ENCODE measurements at regions not wholly inside any gene's neighbourhood (a gene's known extent, or its start where the extent isn't known, plus 50 kb on each side); places are given as distances from the start of the nearest gene placed in this dataset.
"Not testable (repeated sequence)": the region's sequence is repeated elsewhere in the genome, so short reads cannot be mapped to it uniquely, and the experiment has no call there.

DNA sequence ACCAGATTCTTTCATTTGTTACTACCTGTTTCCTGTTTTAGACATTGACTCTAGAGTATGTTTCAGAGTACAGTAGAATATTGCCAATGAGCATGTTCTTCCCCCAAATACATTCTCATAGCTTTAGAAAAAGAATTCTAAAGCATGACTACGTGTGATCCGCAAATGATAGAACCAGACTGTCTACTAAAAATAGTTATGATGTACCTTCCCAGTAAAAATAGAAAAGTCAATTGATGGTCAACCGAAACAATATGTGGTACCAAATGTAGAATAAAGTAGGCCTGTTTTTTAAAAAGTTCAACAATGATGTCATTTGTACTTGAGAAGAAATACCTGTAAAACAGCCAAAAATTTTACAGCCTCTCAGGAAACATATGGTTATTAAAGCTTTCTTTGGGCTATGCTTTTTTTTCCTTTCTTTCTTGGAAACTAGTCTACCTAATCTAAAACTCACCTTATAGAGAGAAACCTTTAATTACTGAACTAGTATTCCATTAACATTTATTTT, 130.1 kb upstream of the MTHFD1L start:
- DNase-seq (ENCODE audit: low read depth, low spot score): no peak

DNA sequence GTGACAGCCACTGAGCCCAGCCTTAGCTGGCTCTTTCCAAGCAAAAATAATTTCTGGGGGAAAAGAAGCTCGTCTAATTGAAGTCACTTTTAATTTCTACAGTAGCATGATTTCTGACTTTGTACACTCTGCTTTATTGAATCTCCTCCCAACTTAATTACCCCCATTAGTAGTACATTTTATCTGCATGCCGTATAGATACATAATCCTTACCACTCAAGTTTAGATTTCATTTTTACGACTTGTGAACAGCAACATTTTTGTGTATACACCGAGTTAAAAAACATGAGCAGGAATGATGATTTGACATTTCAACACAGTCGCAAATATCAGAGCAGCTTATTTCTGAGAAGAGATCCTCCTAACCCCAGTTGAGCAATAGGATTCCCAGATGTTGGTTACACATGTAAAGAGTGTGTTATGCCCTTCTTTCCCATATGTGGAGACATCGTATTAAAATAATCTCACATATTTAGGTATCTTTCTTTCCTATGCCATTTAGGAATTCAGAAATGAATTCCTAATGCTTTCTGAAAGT, 127.3 kb upstream of the MTHFD1L start:
- no peak for DNase-seq (ENCODE audit: low read depth, low spot score)

DNA sequence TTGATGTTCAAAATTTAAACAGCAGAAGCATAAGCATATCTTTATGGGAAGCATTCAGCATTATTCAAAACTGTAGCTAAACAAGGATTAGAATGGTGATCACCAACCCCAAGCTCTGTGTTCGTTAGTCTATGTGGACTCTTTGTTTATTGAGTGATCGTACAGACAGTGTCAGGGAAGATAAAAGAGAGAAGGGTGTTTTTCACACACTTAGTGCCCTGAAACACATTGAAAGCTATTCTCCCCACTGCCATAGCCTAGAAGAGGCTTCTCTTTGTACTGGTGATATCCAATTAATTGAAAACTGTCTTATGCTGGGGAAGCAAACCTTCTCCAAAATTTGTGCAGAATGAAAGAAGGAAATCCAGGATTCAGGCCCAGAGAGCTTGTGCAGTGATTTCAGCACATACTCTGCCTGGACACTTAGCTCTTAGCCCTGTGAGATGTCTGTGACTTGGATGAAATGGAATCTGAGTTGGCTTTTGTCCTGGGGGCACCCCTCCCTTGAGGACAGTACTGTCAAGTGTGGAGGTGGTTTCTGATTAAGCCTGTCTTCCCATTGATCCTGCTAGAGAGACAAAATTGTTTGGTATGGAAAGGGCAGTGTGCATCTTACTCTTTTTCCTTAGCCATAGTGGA, 125.7 kb upstream of the MTHFD1L start:
- DNase-seq (ENCODE audit: low read depth, low spot score): no peak

DNA sequence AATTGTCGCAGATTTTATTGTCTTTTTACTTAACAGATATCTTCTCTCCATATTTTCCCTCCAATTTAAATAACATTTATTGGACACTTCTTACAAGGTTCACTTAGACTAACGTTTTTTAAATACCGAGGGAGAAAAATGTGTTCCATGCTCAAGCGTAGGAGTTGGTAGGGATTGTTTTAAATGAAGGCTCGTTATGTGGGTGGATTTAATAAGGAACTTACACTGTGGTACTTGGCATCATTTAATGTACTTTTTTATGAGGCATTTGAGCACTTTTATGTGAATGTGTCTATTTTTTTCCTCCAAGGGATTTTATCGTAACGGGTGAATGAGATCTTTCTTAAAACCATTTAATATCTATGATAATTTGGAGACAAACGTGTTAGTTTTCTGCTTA, 125.0 kb upstream of the MTHFD1L start:
- no peak for DNase-seq (ENCODE audit: low read depth, low spot score)

DNA sequence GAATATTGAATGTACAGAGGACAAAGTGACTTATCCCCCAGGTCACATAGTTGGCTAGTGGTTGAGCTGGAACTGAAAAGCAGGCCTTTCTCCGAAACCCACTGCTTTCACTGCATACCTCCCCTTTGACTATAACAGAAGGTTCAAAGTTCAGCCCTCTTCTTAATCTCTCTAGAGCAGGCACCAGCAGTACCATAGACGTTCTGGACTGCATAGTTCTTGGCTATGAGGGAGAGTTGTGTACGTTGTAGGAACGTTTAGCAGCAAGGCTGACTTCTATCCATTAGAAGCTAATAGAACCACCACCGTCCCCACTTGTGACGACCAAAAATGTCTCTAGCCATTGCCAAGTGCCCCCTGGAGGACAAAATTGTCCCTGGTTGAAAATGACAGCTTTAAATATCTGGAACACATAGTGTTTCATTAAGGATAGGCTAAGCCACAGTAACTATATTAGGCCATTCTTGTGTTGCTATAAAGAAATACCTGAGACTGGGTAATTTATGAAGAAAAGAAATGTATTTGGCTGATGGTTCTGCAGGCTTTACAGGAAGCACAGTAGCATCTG, 123.8 kb upstream of the MTHFD1L start:
- DNase-seq (ENCODE audit: low read depth, low spot score): no peak

DNA sequence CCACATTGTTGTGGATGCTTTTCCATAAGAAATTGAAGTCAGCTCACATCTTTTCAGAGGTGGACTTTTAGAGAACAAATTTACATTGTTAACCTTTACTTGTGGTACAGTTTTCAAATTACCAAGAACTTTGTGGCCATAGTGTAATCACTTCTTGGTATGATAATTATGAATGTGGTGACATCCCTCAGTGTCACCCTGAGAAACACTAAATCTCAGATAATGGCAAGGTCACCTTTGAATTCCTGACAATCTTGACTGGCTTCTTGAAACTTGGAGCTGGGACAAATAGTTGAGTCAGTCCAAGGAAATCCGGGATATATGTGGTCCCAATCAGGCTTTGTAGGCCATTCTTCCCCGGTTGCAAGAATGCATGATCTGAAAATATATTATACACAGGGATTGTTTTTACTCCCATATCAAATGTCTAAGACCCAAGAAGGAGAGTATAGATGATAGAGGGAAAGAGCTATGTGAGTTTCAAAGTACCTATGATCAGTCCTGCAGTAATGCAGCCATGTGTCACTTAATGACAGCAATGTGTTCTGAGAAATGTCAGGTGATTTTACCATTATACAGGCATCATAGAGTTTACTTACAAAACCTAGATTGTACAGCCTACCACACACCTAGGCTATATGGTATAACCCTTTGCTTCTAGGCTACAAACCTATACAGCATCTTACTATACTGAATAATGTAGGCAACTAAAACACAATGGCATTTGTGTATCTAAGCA, 120.8 kb upstream of the MTHFD1L start:
- DNase-seq (ENCODE audit: low read depth, low spot score): no peak

DNA sequence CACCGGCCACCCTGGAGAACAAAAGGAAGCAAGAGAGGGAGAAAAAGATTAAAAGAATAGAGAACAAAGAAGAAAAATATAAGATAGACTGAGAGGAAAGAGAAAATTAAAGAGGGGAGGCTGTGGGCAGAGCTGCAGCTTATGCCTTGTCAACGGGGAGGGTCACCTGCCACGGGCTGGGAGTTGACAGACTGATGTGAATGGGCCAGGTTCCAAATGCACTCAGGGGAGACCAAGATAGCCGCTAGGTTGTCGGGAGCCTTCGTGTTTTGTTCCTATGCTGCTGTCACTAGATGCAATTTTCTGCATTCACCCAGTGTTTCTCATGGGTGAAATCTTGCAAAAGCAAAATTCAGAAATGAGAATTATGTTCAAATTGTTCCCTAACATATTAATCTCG, 119.6 kb upstream of the MTHFD1L start:
- no peak for DNase-seq (ENCODE audit: low read depth, low spot score)

DNA sequence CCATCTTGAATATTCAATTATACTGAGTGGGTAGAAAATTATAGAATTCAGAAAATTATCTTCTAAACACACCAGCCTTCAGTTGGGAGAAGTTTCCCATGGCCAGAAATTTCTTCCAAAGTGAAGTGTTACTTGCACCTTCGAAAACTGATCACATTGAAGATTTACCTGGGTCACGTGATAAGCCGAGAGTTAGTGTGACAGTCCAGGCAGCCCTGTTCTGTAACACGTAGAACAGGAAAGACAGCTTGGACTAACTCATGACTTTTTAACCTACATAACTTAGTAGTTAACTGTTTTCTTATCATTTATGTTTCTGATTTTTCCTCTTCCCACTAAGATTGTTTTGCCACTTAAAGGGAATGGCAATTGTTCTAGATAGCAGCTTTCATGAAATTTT, 118.3 kb upstream of the MTHFD1L start:
- no peak for DNase-seq (ENCODE audit: low read depth, low spot score)

DNA sequence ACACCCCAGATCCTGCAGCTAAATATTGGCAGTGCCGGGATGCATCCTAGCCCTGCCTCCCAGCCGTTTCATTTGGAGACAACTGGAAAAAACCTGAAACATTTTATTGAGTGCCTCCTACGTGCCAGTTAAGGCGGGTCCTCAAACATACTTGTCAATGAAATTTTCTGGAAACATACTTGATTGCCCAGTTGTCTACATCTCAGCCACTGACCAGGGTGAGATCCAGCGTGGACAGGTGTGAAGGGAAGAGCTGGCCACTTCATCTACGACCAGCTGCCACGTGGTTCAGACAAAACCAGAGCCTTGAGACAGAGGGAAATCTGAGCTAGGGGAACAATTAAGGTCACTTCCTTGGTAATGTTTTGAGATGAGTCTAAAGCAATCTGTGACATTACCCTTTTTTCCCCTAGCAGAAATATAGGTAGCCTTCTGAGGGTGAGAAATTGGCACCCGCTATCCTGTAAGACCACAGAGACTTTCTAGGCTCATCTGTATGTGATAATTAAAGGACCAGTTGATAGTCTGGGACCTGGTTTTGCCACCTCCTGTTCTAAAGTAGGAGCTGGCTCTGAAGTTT, 116.3 kb upstream of the MTHFD1L start:
- DNase-seq (ENCODE audit: low read depth, low spot score): no peak

DNA sequence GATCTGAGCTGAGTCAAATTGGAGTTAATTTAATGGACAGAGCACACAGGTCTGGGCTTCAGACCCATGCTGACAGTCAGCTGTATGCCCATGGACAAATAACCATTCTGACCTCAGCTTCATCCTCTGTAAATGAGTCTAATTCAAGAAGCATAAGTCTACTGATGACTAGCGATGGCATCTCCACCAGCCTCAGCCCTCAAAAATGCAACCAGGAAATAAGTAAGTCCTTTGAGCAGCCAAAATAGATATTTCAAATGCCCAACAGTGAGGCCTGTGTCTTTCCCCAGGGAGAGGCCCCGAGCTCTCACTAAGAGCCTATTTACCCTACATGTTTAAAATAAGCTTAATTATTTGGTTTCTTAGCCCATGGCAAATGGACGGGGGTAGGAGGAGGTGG, 114.2 kb upstream of the MTHFD1L start:
- no peak for DNase-seq (ENCODE audit: low read depth, low spot score)

DNA sequence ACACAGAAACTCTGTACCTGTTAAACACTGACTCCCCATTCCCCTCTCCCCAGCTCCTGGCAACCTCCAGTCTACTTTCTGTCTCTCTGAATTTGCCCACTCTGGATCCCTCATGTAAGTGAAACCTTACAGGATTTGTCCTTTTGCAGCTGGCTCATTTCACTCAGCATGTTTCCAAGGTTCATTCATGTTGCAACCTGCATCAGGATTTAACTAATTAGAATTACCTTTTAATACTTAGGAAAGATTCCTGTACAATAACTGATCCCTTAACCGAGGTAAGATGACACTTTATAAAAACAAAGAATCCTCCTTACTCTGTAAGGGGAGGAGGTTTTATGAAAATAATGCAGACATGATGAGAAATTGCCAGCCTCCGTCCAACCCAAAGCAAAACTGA, 113.1 kb upstream of the MTHFD1L start:
- DNase-seq (ENCODE audit: low read depth, low spot score): no peak

DNA sequence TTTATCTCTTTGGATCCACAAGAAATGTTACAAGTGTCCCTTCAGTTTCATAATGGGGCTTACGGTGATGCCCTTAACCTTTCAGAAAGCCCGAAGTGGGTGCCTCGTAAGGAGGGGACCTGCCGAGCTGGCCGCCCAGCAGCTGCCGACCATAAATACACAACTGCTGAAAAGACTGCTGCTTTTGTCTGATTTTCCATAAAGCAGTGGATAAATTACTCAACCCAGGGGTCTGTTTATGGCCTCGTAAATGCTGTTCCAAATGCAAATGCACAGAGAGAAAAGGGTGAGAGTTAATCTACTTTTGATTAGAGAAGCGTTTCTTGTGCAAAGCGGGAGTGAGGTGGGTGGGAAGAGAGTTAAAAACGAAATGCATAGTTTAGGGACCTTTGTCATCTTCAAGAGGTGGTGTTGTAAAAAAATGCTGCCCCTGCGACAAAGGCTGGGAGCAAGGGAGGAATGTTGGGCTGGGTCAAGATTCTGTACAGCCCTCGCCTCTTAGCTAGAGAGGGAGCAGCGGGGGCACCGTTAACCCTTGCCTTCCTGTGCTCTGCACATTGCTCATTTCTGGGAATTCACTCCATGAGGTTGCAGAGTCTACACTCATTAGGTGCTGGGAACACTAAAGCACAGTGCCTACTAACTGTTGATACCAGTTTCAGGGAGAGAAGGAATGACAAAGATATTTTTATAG, 112.0 kb upstream of the MTHFD1L start:
- no peak for DNase-seq (ENCODE audit: low read depth, low spot score)

DNA sequence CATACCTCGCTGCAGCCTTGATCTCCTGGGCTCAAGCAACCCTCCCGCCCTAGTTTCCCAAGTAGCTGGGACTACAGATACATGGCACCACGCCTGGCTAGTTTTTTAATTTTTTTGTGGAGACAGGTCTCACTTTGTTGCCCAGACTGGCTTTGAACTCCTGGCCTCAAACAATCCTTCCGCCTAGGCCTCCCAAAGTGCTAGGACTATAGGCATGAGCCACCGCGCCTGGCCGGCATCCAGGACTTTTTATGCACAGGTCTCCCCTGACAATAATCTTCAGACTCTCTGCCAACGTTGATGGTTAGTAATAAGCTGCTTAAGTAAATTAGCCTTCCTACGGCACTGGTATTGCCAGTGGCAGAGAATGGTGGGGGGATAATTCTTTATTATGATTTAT, 110.5 kb upstream of the MTHFD1L start:
- DNase-seq (ENCODE audit: low read depth, low spot score): no peak

DNA sequence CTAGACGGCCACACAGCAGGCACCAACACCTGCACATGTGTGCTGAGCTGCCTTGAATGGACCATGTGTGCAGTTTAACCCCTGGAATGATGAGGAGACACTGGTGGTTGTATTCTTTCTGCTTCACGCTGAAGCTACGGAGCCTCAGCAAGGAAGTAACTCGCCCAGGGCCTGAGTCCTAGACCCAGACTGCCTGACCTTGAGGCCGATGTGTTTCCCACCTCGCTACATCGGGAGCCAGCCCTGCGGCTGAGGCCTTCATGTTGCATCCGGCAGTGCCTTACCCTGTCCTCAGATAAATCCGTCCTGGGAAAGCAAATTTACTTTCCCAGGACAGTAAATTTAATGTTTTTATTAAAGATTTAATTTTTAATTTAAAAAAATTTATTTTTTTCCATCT, 110.0 kb upstream of the MTHFD1L start:
- DNase-seq (ENCODE audit: low read depth, low spot score): no peak

DNA sequence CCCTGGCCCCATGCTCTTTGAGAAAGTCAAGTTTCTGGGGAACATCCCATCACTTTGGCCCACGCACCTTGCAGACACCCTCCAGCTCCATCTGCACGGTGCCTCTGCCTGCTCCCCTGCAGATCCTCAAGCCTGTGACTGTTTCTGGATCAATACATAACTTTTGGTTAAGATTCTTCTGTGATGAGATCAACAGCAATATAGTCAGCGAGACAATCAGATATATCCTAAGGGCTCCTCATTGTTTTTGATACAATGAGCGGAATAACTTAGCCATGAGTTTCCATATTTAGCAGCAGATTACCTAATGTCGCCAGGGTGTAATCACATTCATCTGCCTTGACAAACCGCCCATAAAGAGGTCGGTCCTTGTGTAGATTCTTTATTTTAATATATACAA, 109.3 kb upstream of the MTHFD1L start:
- DNase-seq (ENCODE audit: low read depth, low spot score): peak; percentile 33

DNA sequence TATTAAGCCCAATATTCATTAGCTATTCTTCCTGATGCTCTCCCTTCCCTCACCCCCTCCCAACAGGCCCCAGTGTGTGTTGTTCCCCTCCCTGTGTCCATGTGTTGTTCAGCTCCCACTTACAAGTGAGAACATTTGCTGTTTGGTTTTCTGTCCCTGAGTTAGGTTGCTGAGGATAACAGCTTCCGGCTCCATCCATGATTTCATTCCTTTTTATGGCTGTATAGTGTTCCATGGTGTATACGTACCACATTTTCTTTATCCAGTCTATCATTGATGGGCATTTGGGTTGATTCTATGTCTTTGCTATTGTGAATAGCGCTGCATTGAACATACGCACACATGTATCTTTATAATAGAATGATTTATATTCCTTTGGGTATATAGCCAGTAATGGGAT, 107.7 kb upstream of the MTHFD1L start:
- not testable (repeated sequence) for DNase-seq (ENCODE audit: low read depth, low spot score)

DNA sequence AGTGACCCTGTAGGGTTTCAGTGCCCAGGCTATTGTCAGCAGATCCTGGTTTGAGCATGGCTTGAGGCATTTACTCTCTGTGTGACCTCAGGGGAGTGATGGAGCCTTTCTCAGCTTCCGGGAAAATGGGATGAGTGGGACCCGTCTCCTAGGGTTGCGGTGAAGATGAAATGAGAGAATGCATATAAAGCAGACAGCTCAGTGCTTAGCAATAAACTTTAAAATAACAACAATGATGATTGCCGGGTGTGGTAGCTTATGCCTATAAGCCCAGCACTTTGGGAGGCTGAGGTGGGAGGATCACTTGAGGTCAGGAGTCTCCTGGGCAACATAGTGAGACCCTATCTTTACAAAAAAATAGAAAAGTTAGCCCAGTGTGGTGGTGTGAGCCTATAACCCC, 106.0 kb upstream of the MTHFD1L start:
- DNase-seq (ENCODE audit: low read depth, low spot score): no peak

DNA sequence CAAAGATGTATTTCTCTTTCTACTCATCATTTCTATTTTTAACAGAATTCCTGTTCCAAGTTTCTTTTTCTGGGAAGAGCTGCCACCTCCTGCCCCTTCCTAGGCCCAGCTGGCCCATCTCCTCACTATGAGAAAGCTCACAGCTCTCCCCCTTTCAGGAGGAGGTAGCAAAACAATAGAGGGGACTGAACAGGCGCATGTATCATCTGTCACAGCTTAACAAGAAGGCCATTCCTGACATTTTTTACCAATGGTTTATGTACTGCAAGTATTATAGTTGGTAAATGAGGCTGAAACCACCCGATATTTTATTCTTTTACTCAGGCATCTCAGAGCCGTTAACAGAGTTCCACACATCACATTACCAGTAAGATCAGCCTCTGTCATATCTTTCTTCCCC, 103.7 kb upstream of the MTHFD1L start:
- DNase-seq (ENCODE audit: low read depth, low spot score): no peak

DNA sequence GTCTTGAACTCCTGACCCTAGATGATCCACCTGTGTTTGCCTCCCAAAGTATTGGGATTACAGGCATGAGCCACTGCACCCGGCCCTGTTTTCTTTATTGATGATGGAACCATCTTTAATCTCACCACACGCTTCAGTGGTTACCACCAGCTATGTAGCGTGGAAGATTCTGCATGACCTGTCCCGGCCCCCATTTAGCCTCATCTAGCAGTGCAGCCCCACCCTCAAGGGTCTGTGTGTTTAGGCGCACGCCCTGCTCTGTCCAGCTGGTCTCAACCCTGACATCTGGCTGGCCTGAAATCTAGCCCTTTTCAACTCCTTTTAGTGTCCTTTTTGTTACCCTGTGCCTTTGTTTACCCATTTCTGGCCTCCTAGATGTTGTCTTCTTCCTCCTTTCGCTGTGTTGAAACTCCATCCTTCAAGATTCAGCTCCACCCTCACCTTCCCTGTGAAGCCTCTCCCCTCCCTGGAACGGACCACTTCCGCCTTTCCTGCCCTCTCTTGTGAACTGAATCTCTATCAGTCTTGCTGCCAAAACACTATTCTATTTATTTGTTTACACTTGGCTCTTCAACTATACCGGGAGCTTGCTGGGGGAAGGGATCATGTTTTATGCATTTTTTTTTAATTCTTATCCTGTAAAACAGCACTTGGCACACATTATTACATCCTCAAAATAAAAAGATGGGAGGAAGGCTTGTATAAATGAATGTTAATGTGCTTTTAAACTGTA, 101.0 kb upstream of the MTHFD1L start:
- DNase-seq (ENCODE audit: low read depth, low spot score): no peak

DNA sequence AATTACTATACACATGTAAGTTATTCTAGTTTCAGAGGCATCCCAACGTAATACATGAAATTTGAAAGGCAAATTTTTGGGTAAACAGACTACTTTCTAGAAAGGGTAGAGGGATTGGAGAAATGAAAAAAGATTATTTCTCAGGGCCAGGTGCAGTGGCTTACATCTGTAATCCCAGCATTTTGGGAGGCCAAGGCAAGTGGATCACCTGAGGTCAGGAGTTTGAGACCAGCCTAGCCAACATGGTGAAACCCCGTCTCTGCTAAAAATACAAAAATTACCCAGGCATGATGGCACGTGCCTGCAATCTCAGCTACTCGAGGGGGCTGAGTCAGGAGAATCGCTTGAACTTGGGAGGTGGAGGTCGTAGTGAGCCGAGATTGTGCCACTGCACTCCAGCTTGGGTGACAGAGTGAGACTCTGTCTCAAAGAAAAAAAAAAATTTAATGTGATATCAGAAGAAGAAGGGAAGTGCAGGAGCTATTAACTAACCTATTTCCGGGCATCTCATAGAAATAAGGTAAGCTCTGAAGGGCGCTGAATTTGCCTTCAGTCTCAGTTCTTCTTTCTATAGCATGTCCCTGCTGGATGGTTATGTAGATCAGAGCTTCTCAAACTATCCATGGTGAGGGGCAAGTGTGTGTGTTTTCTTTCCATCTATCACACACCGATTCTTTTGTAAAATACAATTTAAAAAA, 100.3 kb upstream of the MTHFD1L start:
- no peak for DNase-seq (ENCODE audit: low read depth, low spot score)
